Heart left ventricle (tissue), 16 donors: ENCODE measurements at regions not wholly inside any gene's neighbourhood (a gene's known extent, or its start where the extent isn't known, plus 50 kb on each side); places are given as distances from the start of the nearest gene placed in this dataset.

Experiments used
- ATAC-seq, 4 donors: fragments of 200-7000 bp; cut with Tn5 transposase; one replicate each; pipeline ENCODE4 v1.9.1; 2020 to 2022; ENCODE audit warnings: moderate library complexity in 4 of 4, mild to moderate bottlenecking in 3 of 4, moderate number of reproducible peaks in 1 of 4
- DNase-seq, 5 donors: peaks; one replicate each; pipeline ENCODE4 v3.0.0-alpha.2; 2020
- H3K27ac ChIP-seq, 12 donors: fragments of 200-600 bp; sonication (generic) in 4 of 12; one replicate each; pipeline versions ENCODE4 v1.5.0 to v1.8.0; 2016 to 2022; ENCODE audit warnings: mild to moderate bottlenecking in 2 of 12
- H3K27me3 ChIP-seq, 9 donors: fragments of 200-600 bp; sonication (generic) in 2 of 9; one replicate each; pipeline versions ENCODE4 v1.5.1 to v1.8.0; 2016 to 2022; ENCODE audit warnings: mild to moderate bottlenecking in 3 of 9
- H3K36me3 ChIP-seq, 9 donors: fragments of 200-600 bp; sonication (generic) in 2 of 9; one replicate each; pipeline versions ENCODE4 v1.5.0 to v1.8.0; 2018 to 2022; ENCODE audit warnings: mild to moderate bottlenecking in 2 of 9
- H3K4me1 ChIP-seq, 12 donors: fragments of 200-600 bp; sonication (generic) in 4 of 12; one replicate each; pipeline versions ENCODE4 v1.5.0 to v1.8.0; 2016 to 2022; ENCODE audit warnings: mild to moderate bottlenecking in 3 of 12
- H3K4me3 ChIP-seq, 12 donors: fragments of 200-600 bp; sonication (generic) in 4 of 12; one replicate each; pipeline versions ENCODE4 v1.5.0 to v1.8.0; 2017 to 2022; ENCODE audit warnings: mild to moderate bottlenecking in 9 of 12, moderate library complexity in 4 of 12
- H3K9me3 ChIP-seq, 12 donors: fragments of 200-600 bp; sonication (generic) in 4 of 12; one replicate each; pipeline versions ENCODE4 v1.5.0 to v1.8.0; 2016 to 2022; ENCODE audit warnings: mild to moderate bottlenecking in 1 of 12
- POLR2A ChIP-seq, 2 donors: fragments of 450-650 bp; IDR thresholded peaks; one replicate each; pipeline ENCODE4 v1.6.1; 2017; ENCODE audit warnings: antibody characterized with exemption in 2 of 2, mild to moderate bottlenecking in 2 of 2, moderate library complexity in 2 of 2
- WGBS, 4 donors: extraction: QIAGEN DNeasy Blood & Tissue Kit in 2 of 4; methylation state at CpG; one replicate each; pipeline versions ENCODE4 v1.1.5 to v1.1.7; 2013 to 2018; 5-methylcytosine and 5-hydroxymethylcytosine counted together
- intact Hi-C, 10 donors: fragments of 100-400 bp; cut with DNase I; formaldehyde crosslinking; loops; one replicate each; pipeline versions ENCODE4 v1.11.1 to v1.14.2; 2022
- TF ChIP-seq, protein P1 (sequence below), 12 donors: fragments of 200-600 bp; sonication (generic) in 4 of 12; IDR thresholded peaks; one replicate each; pipeline versions ENCODE4 v1.5.0 to v1.8.0; 2018 to 2022; ENCODE audit warnings: antibody characterized with exemption in 12 of 12, mild to moderate bottlenecking in 5 of 12
- donor health status: ischemic (EF 13 %, LVEDD 7.1; RV severe dilation, severe dysfunction).
- donor health status: healthy with polysubstance abuse.
- donor health status: DM: no; HTN: yes; CAD: no.
- donor health status: DM: no; HTN: no; CAD: no.
- donor health status: ischemic (EF 25% LVEDD 6.9; RV normal size, moderate dysfunction).
- donor health status: ischemic (EF 25% LVEDD 5.7; RV mildly dilated, moderate dysfunction).
- donor health status: healthy.
- donor health status: DM: yes; HTN: yes; CAD: no.
- donor health status: ischemic (EF 35%, LVEDD 5.7; RV mildly dilated, moderate dysfunction).
- donor health status: nonischemic (EF 11% LVEDD 7.7; RV severe dilation, severe dysfunction).
- donor health status: DM: yes; HTN: yes; CAD: no.
- donor health status: PGD.
- donor health status: ischemic (EF 29% LVEDD 5.4; RV normal size, mild dysfunction).
- donor health status: nonischemic (EF 23%, LVEDD 6.1; RV moderate dilation, normal function).

DNA sequence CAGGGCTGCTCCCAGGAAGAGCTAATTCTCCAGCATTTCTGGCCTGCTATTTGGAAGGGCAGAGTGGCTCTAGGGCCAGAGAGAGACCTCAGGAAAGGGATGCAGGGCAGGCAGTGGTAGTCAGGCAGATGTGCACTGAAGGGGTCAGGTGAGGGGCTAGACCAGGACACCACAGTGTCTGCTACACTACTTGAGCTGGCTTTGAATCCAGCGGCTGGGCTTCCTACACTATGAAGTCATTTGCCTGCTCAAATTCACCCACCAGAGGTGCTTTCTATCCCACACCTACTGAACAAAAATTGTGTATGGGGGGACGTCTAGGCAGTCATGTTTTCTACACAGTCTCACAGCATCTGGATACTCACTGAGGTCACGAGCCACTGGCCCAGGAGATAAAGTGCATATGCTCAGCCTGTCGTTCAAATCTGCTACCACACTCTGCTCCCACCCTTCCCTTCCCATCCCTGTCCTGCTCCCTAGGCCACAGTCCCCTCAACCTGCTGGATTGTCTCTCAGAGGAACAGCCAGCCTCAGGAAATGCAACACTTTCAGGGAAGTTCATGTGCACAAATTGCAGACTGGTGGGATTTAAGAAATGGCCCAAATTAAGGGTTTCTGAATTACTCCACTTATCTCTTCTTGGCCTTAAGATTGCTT is 49.9 kb upstream of the SLC6A11 start:
- ATAC-seq (no peak), DNase-seq (no peak)
- Histone ChIP-seq H3K4me1 (no peaks in the 10 kb centered on the region), H3K4me3 (no peak overlapping the region), H3K27me3 (peaks cover 0 to 76% (median 11%) of the 10 kb centered on the region in 9 donors), H3K27ac (no peak overlapping the region), H3K9me3 (no peaks in the 10 kb centered on the region), H3K36me3 (no peaks in the 10 kb centered on the region)
- intact Hi-C loops: loop anchor here in 2 of 10 donors (10.0 kb wide), 2 partner anchors 119 to 569 kb away; no protein-coding TSS in a partner anchor
- WGBS, 4 donors: 50 to 57% (median 53%) methylated on average over 4 of the region's 4 CpGs
- TF ChIP-seq, protein P1, sequence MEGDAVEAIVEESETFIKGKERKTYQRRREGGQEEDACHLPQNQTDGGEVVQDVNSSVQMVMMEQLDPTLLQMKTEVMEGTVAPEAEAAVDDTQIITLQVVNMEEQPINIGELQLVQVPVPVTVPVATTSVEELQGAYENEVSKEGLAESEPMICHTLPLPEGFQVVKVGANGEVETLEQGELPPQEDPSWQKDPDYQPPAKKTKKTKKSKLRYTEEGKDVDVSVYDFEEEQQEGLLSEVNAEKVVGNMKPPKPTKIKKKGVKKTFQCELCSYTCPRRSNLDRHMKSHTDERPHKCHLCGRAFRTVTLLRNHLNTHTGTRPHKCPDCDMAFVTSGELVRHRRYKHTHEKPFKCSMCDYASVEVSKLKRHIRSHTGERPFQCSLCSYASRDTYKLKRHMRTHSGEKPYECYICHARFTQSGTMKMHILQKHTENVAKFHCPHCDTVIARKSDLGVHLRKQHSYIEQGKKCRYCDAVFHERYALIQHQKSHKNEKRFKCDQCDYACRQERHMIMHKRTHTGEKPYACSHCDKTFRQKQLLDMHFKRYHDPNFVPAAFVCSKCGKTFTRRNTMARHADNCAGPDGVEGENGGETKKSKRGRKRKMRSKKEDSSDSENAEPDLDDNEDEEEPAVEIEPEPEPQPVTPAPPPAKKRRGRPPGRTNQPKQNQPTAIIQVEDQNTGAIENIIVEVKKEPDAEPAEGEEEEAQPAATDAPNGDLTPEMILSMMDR (IDR thresholded peaks at IDR 0.05): no peak
- no peak for TF ChIP-seq POLR2A (IDR thresholded peaks at IDR 0.05)
